ENCODE measurements at regions not wholly inside any gene's neighbourhood (a gene's known extent, or its start where the extent isn't known, plus 50 kb on each side); places are given as distances from the start of the nearest gene placed in this dataset.
"Not testable (repeated sequence)": the region's sequence is repeated elsewhere in the genome, so short reads cannot be mapped to it uniquely, and the experiment has no call there.

- no peak overlapping the region for H3K4me3 ChIP-seq (ENCODE audit: low read length)
- ATAC-seq (no peak), DNase-seq (no peak)
- no peaks in the 10 kb centered on the region for H3K9me3 ChIP-seq (ENCODE audit: control insufficient read depth, low read length)
- H3K4me1 ChIP-seq (ENCODE audit: control insufficient read depth, insufficient read depth, low read length): no peaks in the 10 kb centered on the region
- intact Hi-C loops (cut with DNase I): no loop called here
- no peak overlapping the region for H3K27ac ChIP-seq (ENCODE audit: low read length)
- H3K27me3 ChIP-seq (ENCODE audit: control insufficient read depth, insufficient read depth): no peaks in the 10 kb centered on the region
Observed at GRCh38 chr6:11858439-11858838, 79.8 kb upstream of the ADTRP start.

- no peak for DNase-seq
- no peaks in the 10 kb centered on the region for H3K4me1 ChIP-seq (ENCODE audit: control insufficient read depth, insufficient read depth, low read length)
- no peak for ATAC-seq
- no peak overlapping the region for H3K4me3 ChIP-seq (ENCODE audit: low read length)
- H3K9me3 ChIP-seq (ENCODE audit: control insufficient read depth, low read length): no peaks in the 10 kb centered on the region
- no peak overlapping the region for H3K27ac ChIP-seq (ENCODE audit: low read length)
- WGBS: 85% methylated on average over 4 of the region's 4 CpGs
- intact Hi-C loops (cut with DNase I): no loop called here
- H3K27me3 ChIP-seq (ENCODE audit: control insufficient read depth, insufficient read depth): no peaks in the 10 kb centered on the region
Observed at GRCh38 chr6:11855743-11856142, 77.1 kb upstream of the ADTRP start.

- intact Hi-C loops (cut with DNase I): no loop called here
- ATAC-seq: peak; percentile 67 to 71
- no peaks in the 10 kb centered on the region for H3K9me3 ChIP-seq (ENCODE audit: control insufficient read depth, low read length)
- no peak overlapping the region for H3K4me3 ChIP-seq (ENCODE audit: low read length)
- no peak overlapping the region for H3K27ac ChIP-seq (ENCODE audit: low read length)
- no peaks in the 10 kb centered on the region for H3K27me3 ChIP-seq (ENCODE audit: control insufficient read depth, insufficient read depth)
- WGBS: 47% methylated on average over 7 of the region's 7 CpGs
- DNase-seq: no peak
- no peaks in the 10 kb centered on the region for H3K4me1 ChIP-seq (ENCODE audit: control insufficient read depth, insufficient read depth, low read length)
Observed at GRCh38 chr6:11854408-11855165, 76.0 kb upstream of the ADTRP start.

- Histone ChIP-seq H3K9me3 (ENCODE audit: control insufficient read depth, low read length) (no peaks in the 10 kb centered on the region), H3K4me1 (ENCODE audit: control insufficient read depth, insufficient read depth, low read length) (no peaks in the 10 kb centered on the region), H3K27me3 (ENCODE audit: control insufficient read depth, insufficient read depth) (no peaks in the 10 kb centered on the region), H3K4me3 (ENCODE audit: low read length) (no peak overlapping the region), H3K27ac (ENCODE audit: low read length) (no peak overlapping the region)
- intact Hi-C loops (cut with DNase I): no loop called here
- ATAC-seq (no peak), DNase-seq (no peak)
- 49% methylated on average over 3 of the region's 3 CpGs for WGBS
Observed at GRCh38 chr6:11853678-11854407, 75.2 kb upstream of the ADTRP start.

- no peak for DNase-seq
- no peak overlapping the region for H3K27ac ChIP-seq (ENCODE audit: low read length)
- no peak overlapping the region for H3K4me3 ChIP-seq (ENCODE audit: low read length)
- intact Hi-C loops (cut with DNase I): no loop called here
- no peaks in the 10 kb centered on the region for H3K4me1 ChIP-seq (ENCODE audit: control insufficient read depth, insufficient read depth, low read length)
- no peaks in the 10 kb centered on the region for H3K27me3 ChIP-seq (ENCODE audit: control insufficient read depth, insufficient read depth)
- H3K9me3 ChIP-seq (ENCODE audit: control insufficient read depth, low read length): no peaks in the 10 kb centered on the region
- ATAC-seq: no peak
- 77% methylated on average over 11 of the region's 11 CpGs for WGBS
Observed at GRCh38 chr6:11852061-11852651, 73.6 kb upstream of the ADTRP start.

GRCh38 chr6:11851387-11851786 lies 72.8 kb upstream of the ADTRP start:
- ATAC-seq: no peak
- WGBS: 88% methylated on average over 4 of the region's 4 CpGs

GRCh38 chr6:11848852-11849731 lies 70.5 kb upstream of the ADTRP start:
- ATAC-seq: peak; percentile 40 to 78
- H3K9me3 ChIP-seq (ENCODE audit: control insufficient read depth, low read length): no peaks in the 10 kb centered on the region
- 63% methylated on average over 2 of the region's 2 CpGs for WGBS
- intact Hi-C loops (cut with DNase I): no loop called here
- no peaks in the 10 kb centered on the region for H3K27me3 ChIP-seq (ENCODE audit: control insufficient read depth, insufficient read depth)
- no peaks in the 10 kb centered on the region for H3K4me1 ChIP-seq (ENCODE audit: control insufficient read depth, insufficient read depth, low read length)
- H3K4me3 ChIP-seq (ENCODE audit: low read length): no peak overlapping the region
- DNase-seq: no peak
- H3K27ac ChIP-seq (ENCODE audit: low read length): no peak overlapping the region

More at GRCh38 chr6:11851387-11851786, 72.8 kb upstream of the ADTRP start:
- Histone ChIP-seq H3K4me1 (ENCODE audit: control insufficient read depth, insufficient read depth, low read length) (no peaks in the 10 kb centered on the region), H3K4me3 (ENCODE audit: low read length) (no peak overlapping the region), H3K9me3 (ENCODE audit: control insufficient read depth, low read length) (no peaks in the 10 kb centered on the region), H3K27me3 (ENCODE audit: control insufficient read depth, insufficient read depth) (no peaks in the 10 kb centered on the region), H3K27ac (ENCODE audit: low read length) (no peak overlapping the region)
- intact Hi-C loops (cut with DNase I): no loop called here
- DNase-seq: no peak

- Histone ChIP-seq H3K27me3 (ENCODE audit: control insufficient read depth, insufficient read depth) (no peaks in the 10 kb centered on the region), H3K9me3 (ENCODE audit: control insufficient read depth, low read length) (no peaks in the 10 kb centered on the region), H3K4me3 (ENCODE audit: low read length) (no peak overlapping the region), H3K27ac (ENCODE audit: low read length) (no peak overlapping the region), H3K4me1 (ENCODE audit: control insufficient read depth, insufficient read depth, low read length) (no peaks in the 10 kb centered on the region)
- DNase-seq (no peak), ATAC-seq (no peak)
- intact Hi-C loops (cut with DNase I): no loop called here
- 83% methylated on average over 1 of the region's 1 CpG for WGBS
Observed at GRCh38 chr6:11848346-11848651, 69.7 kb upstream of the ADTRP start.

- Histone ChIP-seq H3K27me3 (ENCODE audit: control insufficient read depth, insufficient read depth) (no peaks in the 10 kb centered on the region), H3K27ac (ENCODE audit: low read length) (no peak overlapping the region), H3K9me3 (ENCODE audit: control insufficient read depth, low read length) (no peaks in the 10 kb centered on the region), H3K4me3 (ENCODE audit: low read length) (no peak overlapping the region), H3K4me1 (ENCODE audit: control insufficient read depth, insufficient read depth, low read length) (no peaks in the 10 kb centered on the region)
- intact Hi-C loops (cut with DNase I): no loop called here
- DNase-seq (no peak), ATAC-seq (no peak)
- WGBS: 79% methylated on average over 6 of the region's 6 CpGs
Observed at GRCh38 chr6:11847515-11848345, 69.1 kb upstream of the ADTRP start.

GRCh38 chr6:11847068-11847467 lies 68.5 kb upstream of the ADTRP start:
- H3K27me3 ChIP-seq (ENCODE audit: control insufficient read depth, insufficient read depth); H3K27ac ChIP-seq (ENCODE audit: low read length); H3K9me3 ChIP-seq (ENCODE audit: control insufficient read depth, low read length); H3K4me1 ChIP-seq (ENCODE audit: control insufficient read depth, insufficient read depth, low read length); H3K4me3 ChIP-seq (ENCODE audit: low read length); DNase-seq; intact Hi-C loops (cut with DNase I); ATAC-seq: not testable (repeated sequence)
- 92% methylated on average over 2 of the region's 2 CpGs for WGBS

Data from right cardiac atrium (tissue), 5 donors.